Activated naive CD4-positive, alpha-beta T cell treated with anti-CD3 and anti-CD28 coated beads, Interleukin-2, amount 50 U/mL, for 24 hours (primary cell): ENCODE measurements at regions not wholly inside any gene's neighbourhood (a gene's known extent, or its start where the extent isn't known, plus 50 kb on each side); places are given as distances from the start of the nearest gene placed in this dataset.

Experiments used
- H3K27ac Mint-ChIP-seq: one replicate; pipeline ENCODE4 v1.8.0; 2021; ENCODE audit warnings: mild to moderate bottlenecking, mixed read lengths
- H3K27me3 Mint-ChIP-seq: one replicate; pipeline ENCODE4 v1.8.0; 2021; ENCODE audit warnings: mixed read lengths
- H3K36me3 Mint-ChIP-seq: one replicate; pipeline ENCODE4 v1.8.0; 2021; ENCODE audit warnings: mixed read lengths
- H3K4me1 Mint-ChIP-seq: one replicate; pipeline ENCODE4 v1.8.0; 2021; ENCODE audit warnings: mixed read lengths
- H3K4me3 Mint-ChIP-seq: one replicate; pipeline ENCODE4 v1.8.0; 2021; ENCODE audit warnings: mild to moderate bottlenecking, mixed read lengths
- H3K9me3 Mint-ChIP-seq: one replicate; pipeline ENCODE4 v1.8.0; 2021; ENCODE audit warnings: mixed read lengths

DNA sequence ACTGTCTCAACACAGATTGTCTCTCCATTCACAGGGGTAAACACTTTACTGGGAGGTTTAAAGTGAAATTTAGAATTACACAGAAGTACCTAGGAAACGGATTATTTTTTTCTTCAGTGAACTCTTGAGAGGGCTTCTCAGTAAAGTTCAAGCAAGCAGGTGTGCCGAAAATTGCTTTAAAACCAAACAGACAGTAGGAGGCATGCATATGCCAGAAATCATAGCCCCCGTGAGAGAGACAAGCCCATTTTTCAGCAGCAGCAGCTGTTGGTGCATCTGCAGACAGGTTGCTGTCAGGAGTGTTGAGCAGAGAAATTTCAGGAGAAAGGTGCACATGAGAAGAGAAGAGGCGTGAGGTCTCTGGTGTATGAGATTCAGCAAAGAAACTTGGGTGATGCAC lies 2115.5 kb upstream of the CELF4 start:
- Mint-ChIP-seq H3K9me3 (no peaks in the 10 kb centered on the region), H3K4me1 (no peaks in the 10 kb centered on the region), H3K36me3 (no peaks in the 10 kb centered on the region), H3K27me3 (no peaks in the 10 kb centered on the region), H3K27ac (no peak overlapping the region), H3K4me3 (no peak overlapping the region)

DNA sequence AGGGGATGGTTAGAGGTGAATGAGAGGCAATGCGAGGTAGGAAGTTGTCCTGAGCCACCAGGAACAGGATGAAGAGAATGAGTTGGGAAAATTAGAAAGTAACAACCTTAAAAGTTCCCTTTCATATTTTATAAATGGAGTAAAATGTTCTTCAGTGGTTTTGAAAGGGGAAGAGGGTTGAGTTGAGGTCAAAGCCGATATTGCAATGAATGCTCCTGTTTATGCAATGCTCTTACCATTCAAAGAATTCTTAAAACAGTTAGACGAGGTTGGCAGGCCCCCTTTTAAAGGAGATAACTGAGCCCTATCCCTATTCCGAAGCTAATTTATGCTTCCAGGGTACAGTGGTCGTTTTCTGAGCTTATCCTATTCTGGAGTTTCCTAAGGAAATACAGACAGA lies 2110.3 kb upstream of the CELF4 start:
- Mint-ChIP-seq H3K27ac (no peak overlapping the region), H3K27me3 (no peaks in the 10 kb centered on the region), H3K4me3 (no peak overlapping the region), H3K36me3 (no peaks in the 10 kb centered on the region), H3K4me1 (no peaks in the 10 kb centered on the region), H3K9me3 (no peaks in the 10 kb centered on the region)

DNA sequence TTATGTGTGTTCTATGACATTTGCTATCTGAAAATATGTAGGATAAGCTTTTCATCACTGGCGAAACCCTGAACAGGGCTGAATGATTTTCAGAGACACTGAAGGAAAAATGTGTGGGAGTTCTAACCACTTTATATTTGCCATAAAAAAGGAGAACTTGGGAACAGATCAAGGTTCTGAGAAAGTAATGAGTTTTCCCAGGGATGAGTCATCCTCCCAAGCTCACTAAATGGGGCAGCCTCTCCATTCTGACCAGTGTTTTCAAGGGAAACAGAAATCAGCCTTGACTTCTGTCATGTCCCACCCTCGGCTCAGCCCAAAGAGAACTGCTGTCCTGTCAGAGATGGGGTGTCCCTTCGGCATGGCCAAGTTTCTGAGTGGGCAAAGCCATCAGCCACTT lies 2109.8 kb upstream of the CELF4 start:
- no peaks in the 10 kb centered on the region for H3K36me3 Mint-ChIP-seq
- no peaks in the 10 kb centered on the region for H3K27me3 Mint-ChIP-seq
- H3K4me3 Mint-ChIP-seq, result no peak overlapping the region
- H3K27ac Mint-ChIP-seq, result no peak overlapping the region
- H3K4me1 Mint-ChIP-seq, result no peaks in the 10 kb centered on the region
- H3K9me3 Mint-ChIP-seq, result no peaks in the 10 kb centered on the region

DNA sequence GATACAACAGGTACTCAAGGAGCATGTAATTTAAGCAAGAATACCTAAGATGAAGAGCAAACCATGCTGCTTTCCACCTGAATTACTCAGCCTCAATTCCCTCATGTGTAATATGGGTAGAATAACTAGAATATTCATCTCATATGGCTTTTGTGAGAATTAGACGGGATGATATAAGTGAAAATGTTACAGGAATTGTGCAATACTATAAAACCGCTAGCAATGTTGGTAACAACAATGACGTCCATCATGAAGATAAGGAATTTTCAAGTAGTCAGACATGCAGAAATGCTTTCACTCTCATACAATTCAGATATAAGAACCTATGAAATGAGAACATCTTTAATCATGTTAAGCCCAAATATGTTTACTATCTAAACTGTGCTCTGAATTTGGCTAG lies 2106.6 kb upstream of the CELF4 start:
- no peaks in the 10 kb centered on the region for H3K4me1 Mint-ChIP-seq
- no peak overlapping the region for H3K27ac Mint-ChIP-seq
- H3K9me3 Mint-ChIP-seq, result peaks cover 6% of the 10 kb centered on the region
- H3K4me3 Mint-ChIP-seq, result no peak overlapping the region
- H3K27me3 Mint-ChIP-seq, result no peaks in the 10 kb centered on the region
- no peaks in the 10 kb centered on the region for H3K36me3 Mint-ChIP-seq

DNA sequence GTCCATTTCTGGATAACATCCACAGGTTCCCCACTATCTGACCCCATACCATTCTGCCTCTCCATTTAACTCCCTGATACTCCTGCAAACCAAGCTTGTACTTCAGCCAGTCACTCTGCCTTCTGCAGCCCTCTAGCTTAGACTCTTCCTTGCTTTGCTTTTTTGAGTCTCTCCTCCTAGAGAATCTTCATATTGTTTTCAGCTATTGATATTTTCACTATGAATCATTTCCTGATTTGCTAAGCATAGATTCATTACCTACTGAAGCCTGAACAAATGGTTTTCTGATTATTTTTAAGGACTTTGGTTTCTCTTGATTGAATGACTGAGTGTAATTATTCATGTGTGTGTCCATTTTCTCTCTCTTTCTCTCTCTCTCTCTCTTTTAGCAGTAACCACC lies 2102.3 kb upstream of the CELF4 start:
- Mint-ChIP-seq H3K4me1 (no peaks in the 10 kb centered on the region), H3K4me3 (no peak overlapping the region), H3K27ac (no peak overlapping the region), H3K27me3 (no peaks in the 10 kb centered on the region), H3K36me3 (no peaks in the 10 kb centered on the region), H3K9me3 (peaks cover 13% of the 10 kb centered on the region)

DNA sequence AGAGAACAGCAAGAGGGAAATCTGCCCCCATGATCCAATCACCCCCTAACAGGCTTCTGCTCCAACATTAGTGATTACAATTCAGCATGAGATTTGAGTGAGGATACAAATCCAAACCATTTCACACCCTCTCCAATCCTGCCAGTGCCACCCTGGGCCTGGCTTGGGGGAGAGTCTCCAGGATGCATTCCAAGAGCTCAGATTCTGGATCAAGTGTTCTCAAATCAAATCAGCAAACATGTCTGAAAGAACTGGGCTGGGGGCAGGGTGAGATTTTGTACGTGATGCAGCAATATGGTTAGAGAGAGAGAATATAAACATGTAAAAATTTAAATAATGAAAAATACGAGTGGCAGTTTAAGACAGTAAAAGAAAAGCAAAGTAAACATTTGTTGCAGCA lies 2100.9 kb upstream of the CELF4 start:
- Mint-ChIP-seq H3K36me3 (no peaks in the 10 kb centered on the region), H3K4me1 (no peaks in the 10 kb centered on the region), H3K4me3 (no peak overlapping the region), H3K9me3 (peaks cover 17% of the 10 kb centered on the region), H3K27ac (no peak overlapping the region), H3K27me3 (no peaks in the 10 kb centered on the region)

DNA sequence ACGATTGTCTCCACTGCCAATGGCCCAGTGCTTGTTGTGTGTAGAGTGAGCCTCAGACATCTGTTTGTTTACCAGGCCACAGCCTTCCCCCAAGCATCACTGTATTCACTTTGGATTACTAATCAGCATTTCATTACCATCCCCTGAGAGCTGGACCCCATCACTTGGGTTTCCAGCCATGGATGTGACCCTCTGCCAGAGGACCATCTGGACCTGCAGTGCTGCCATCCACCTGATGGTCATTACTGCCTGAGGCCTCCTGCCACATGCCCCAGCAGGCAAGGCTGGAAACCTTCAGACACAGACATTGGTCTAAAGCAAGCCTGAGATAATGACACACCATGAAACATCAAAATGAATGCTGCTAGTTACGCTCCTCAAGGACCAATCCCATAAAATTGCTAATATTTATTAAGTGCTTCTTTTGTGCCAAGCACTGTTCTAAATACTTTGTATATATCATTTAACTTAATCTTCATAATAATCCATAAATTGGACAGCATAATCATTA lies 2096.3 kb upstream of the CELF4 start:
- H3K36me3 Mint-ChIP-seq, result no peaks in the 10 kb centered on the region
- H3K4me3 Mint-ChIP-seq, result no peak overlapping the region
- H3K27ac Mint-ChIP-seq, result no peak overlapping the region
- no peaks in the 10 kb centered on the region for H3K27me3 Mint-ChIP-seq
- no peaks in the 10 kb centered on the region for H3K4me1 Mint-ChIP-seq
- H3K9me3 Mint-ChIP-seq, result peaks cover 16% of the 10 kb centered on the region

DNA sequence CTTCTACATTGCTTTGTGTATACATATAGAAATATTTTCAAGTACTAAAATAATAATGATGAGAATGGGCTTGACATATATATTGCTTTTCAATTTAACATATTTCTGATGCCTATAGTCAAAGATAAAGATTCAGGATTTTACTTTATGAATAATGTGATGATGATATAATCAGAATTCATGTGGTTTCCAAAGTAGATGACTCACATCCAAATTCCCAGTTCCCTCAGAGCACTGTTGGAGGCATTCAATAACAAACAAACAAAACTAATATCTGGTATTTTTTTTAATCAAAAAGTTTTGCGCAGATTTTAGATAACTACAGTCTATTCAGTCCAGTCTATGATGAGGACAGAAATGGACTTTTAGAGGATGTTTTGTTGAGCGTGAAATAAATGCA lies 2094.5 kb upstream of the CELF4 start:
- Mint-ChIP-seq H3K9me3 (peaks cover 16% of the 10 kb centered on the region), H3K36me3 (no peaks in the 10 kb centered on the region)

DNA sequence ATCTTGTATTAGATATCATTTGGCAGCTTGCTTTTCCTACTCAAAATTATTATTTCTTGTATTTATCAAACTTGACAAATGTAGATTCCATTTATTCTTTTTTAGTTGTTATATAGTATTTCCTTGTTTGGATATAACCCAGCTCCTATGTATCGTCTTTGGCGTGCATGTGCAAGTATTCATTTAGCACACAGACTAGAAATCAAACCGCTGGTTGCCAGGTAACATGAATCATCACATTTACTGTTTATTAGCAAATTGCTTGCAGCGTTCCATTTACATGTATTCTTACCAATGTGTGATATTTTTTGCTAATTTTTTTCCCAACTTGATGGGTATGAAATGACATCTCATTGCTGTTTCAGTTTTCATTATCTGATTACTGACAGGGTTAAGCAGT lies 2089.7 kb upstream of the CELF4 start:
- H3K36me3 Mint-ChIP-seq, result no peaks in the 10 kb centered on the region
- H3K4me3 Mint-ChIP-seq, result no peak overlapping the region
- no peak overlapping the region for H3K27ac Mint-ChIP-seq
- no peaks in the 10 kb centered on the region for H3K4me1 Mint-ChIP-seq
- no peaks in the 10 kb centered on the region for H3K27me3 Mint-ChIP-seq
- peaks cover 5% of the 10 kb centered on the region for H3K9me3 Mint-ChIP-seq

More for the DNA sequence above, 2094.5 kb upstream of the CELF4 start:
- Mint-ChIP-seq H3K4me1 (no peaks in the 10 kb centered on the region), H3K27me3 (no peaks in the 10 kb centered on the region), H3K27ac (no peak overlapping the region), H3K4me3 (no peak overlapping the region)

DNA sequence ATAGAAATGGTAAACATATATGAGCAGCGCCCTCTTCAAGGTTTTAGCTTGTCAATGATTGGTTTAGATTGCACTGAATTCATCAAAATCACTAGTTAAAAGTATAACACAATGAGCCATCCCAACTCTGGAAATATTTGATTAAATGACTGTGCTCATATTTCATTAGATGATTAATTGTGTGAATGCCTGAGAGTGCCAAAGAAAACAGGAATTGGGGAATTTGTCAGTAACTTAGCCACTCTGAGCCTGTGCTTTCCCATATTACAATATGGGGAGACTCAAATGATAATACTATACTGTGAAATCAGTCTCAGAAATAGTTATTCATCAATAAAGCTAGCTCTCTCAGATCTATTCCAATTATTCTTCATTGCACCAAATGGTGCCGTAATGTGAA lies 2087.6 kb upstream of the CELF4 start:
- no peaks in the 10 kb centered on the region for H3K4me1 Mint-ChIP-seq
- H3K27ac Mint-ChIP-seq, result no peak overlapping the region
- no peak overlapping the region for H3K4me3 Mint-ChIP-seq
- peaks cover 2% of the 10 kb centered on the region for H3K36me3 Mint-ChIP-seq
- no peaks in the 10 kb centered on the region for H3K27me3 Mint-ChIP-seq
- peaks cover 4% of the 10 kb centered on the region for H3K9me3 Mint-ChIP-seq

DNA sequence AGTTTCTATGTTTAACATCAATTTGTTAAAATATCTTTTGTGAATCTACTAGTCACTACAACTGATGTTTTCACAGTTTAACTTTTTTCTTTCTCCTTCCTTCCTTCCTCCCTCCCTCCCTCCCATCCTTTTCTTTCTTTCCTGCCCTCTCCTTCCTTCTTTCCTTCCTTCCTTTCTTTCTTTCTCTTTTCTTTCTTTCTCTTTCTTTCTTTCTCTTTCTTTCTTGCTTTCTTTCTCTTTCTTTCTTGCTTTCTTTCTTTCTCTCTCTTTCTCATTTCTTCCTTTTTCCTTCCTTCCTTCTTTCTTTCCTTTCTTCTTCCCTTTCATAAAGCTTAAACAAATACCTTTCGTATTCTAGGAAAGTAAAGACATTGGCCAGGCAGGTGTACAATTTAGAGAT lies 2083.0 kb upstream of the CELF4 start:
- Mint-ChIP-seq H3K27ac (no peak overlapping the region), H3K4me3 (no peak overlapping the region), H3K36me3 (peaks cover 2% of the 10 kb centered on the region), H3K9me3 (peaks cover 11% of the 10 kb centered on the region), H3K4me1 (no peaks in the 10 kb centered on the region), H3K27me3 (no peaks in the 10 kb centered on the region)

DNA sequence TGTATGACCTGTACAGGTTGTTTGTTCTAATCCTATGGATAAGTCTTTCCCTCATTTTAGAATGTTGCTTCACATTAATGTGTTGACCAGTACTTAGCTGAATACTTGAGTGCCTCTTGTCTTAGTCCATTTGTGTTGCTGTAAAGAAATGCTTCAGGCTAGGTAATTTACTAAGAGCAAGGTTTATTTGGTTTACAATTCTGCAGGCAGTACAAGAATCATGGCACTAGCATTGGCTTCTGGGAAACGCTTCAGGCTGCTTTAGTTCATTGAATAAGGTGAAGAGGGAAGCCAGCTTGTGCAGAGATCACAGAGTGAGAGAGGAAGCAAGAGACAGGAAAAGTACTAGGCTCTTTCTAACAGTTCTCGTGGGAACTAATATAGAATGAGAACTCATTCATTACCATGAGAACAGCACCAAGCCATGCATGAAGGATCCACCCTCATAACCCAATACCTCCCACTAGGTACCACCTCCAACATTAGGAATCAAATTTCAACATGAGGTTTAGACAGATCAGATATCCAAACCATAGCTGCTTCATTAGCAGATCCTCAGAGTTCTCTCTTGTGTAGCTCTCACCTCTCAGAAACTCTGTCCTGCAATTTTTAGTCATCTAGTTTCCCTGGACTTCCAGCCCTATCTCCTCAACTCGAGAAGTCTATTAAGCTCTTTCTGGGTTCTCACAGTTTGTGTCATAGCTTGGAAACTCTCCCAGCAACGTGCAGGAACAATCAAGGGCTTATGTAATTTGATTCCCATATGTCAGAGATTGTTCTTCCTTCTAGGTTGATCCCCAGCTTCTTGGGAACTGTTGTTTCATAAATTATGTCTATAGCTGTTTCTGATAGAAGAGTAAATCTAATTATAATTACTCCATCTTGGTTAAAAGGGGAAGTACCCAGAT lies 2082.3 kb upstream of the CELF4 start:
- no peak overlapping the region for H3K27ac Mint-ChIP-seq
- peaks cover 2% of the 10 kb centered on the region for H3K36me3 Mint-ChIP-seq
- no peak overlapping the region for H3K4me3 Mint-ChIP-seq
- no peaks in the 10 kb centered on the region for H3K4me1 Mint-ChIP-seq
- H3K9me3 Mint-ChIP-seq, result peaks cover 14% of the 10 kb centered on the region
- H3K27me3 Mint-ChIP-seq, result no peaks in the 10 kb centered on the region

DNA sequence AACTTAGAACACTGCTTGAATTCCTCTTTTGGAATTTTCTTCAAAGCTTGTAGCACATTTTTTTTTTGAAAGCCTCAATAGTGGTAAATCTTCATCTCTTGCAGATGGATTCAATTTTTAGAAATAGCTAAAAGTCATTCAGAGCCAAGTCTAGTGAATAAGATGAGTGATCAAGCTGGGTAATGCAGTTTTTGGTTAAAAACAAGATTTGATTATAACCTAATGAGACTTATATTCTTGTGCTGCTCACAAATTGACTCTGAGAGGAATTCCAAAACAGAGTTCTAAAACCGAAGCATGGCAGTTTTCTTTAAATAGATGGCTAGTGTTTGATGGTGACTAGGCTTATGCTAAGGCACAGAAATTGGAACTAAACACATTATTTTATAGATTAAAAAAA lies 2072.6 kb upstream of the CELF4 start:
- no peak overlapping the region for H3K27ac Mint-ChIP-seq
- H3K9me3 Mint-ChIP-seq, result peaks cover 9% of the 10 kb centered on the region
- H3K27me3 Mint-ChIP-seq, result no peaks in the 10 kb centered on the region
- H3K4me3 Mint-ChIP-seq, result no peak overlapping the region
- H3K4me1 Mint-ChIP-seq, result no peaks in the 10 kb centered on the region
- no peaks in the 10 kb centered on the region for H3K36me3 Mint-ChIP-seq

DNA sequence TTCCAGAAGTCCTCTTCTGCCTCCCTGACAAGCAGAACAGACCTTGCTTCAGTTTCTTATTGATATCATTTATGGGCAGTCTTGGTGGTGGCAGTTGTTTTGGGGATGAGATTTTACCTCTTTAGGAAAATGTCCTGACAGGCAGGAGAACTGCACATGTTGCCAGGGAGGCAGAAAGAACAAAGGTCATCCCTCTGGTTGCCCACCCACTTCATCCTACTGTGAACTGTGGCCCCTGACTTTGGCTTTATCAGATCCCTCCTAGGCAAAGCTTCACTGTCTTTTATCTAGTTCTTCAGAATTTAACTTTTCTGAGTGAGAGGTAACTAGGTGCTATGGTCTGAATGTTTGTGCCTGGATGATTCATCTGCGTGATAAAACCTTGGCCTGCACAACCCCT lies 2071.3 kb upstream of the CELF4 start:
- Mint-ChIP-seq H3K9me3 (peaks cover 9% of the 10 kb centered on the region), H3K4me3 (no peak overlapping the region)

DNA sequence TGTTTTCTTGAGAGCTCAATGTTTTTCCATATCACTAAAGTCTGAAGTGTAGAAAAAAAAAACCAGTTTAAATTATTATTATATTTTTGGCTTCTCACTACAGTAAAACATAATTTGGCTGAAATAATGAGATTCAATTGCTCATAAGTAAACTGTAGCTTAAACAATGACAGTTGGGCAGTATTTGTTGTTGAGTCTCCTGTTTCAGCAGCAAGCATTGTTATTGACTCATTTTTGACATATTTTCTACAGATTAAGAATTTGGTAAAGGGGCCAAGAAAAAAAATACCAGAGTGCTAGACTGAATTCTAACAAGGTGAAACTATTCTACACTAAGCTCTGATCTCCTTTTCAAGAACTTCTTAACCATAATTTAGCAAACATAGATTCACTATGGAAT lies 2070.4 kb upstream of the CELF4 start:
- no peak overlapping the region for H3K4me3 Mint-ChIP-seq
- H3K9me3 Mint-ChIP-seq, result peaks cover 13% of the 10 kb centered on the region
- no peak overlapping the region for H3K27ac Mint-ChIP-seq
- H3K27me3 Mint-ChIP-seq, result no peaks in the 10 kb centered on the region
- H3K36me3 Mint-ChIP-seq, result no peaks in the 10 kb centered on the region
- H3K4me1 Mint-ChIP-seq, result no peaks in the 10 kb centered on the region

More for the DNA sequence above, 2071.3 kb upstream of the CELF4 start:
- H3K36me3 Mint-ChIP-seq, result no peaks in the 10 kb centered on the region
- no peak overlapping the region for H3K27ac Mint-ChIP-seq
- no peaks in the 10 kb centered on the region for H3K4me1 Mint-ChIP-seq
- no peaks in the 10 kb centered on the region for H3K27me3 Mint-ChIP-seq

DNA sequence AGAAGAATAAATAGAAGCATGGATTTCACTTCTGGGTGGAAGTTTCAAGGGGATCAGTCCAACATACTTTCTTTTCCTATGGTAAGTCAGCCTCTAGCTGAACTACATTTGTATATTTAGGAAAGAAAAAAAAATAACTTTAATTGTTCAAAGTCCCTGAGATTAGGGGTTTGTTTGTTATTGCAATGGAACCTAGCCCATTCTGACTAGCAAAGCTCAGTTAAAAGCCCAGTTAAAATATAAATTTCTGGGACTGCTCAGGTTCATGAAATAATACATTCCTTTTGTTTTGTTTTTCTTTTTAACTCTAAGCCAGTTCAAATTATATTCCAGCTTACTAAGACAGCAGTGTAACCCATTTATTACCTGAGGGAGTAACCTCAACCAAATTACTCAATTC lies 2069.6 kb upstream of the CELF4 start:
- Mint-ChIP-seq H3K36me3 (no peaks in the 10 kb centered on the region), H3K9me3 (peaks cover 15% of the 10 kb centered on the region), H3K27me3 (no peaks in the 10 kb centered on the region), H3K4me1 (no peaks in the 10 kb centered on the region), H3K4me3 (no peak overlapping the region), H3K27ac (no peak overlapping the region)

DNA sequence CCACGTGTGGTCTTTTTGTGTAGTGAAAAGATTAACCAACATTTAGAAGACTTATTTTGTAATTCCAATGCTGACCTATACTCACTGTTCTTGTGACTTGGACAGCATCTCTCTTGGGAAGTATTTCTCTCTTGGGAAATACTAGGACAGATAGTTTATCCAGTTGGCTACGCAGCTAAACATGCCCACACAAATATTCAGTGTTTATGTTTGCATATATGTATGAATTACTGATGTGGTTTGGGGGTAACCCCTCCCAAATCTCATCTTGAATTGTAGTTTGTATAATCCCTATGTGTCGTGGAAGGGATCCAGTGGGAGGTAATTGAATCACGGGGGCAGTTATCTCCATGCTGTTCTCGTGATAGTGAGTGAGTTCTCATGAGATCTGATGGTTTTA lies 2062.3 kb upstream of the CELF4 start:
- no peaks in the 10 kb centered on the region for H3K36me3 Mint-ChIP-seq
- H3K27me3 Mint-ChIP-seq, result no peaks in the 10 kb centered on the region
- H3K4me1 Mint-ChIP-seq, result no peaks in the 10 kb centered on the region
- H3K4me3 Mint-ChIP-seq, result no peak overlapping the region
- peaks cover 6% of the 10 kb centered on the region for H3K9me3 Mint-ChIP-seq
- H3K27ac Mint-ChIP-seq, result no peak overlapping the region
